PC-9 (cell line): ENCODE measurements at regions not wholly inside any gene's neighbourhood (a gene's known extent, or its start where the extent isn't known, plus 50 kb on each side); places are given as distances from the start of the nearest gene placed in this dataset.

ENCODE experiments used
- CTCF ChIP-seq: fragments of 200-600 bp; sonication (generic); conservative IDR thresholded peaks from 2 replicates; pipeline ENCODE4 v1.6.1; 2017; ENCODE audit warnings: mixed run types, antibody characterized with exemption, mild to moderate bottlenecking, moderate library complexity
- EZH2 ChIP-seq: fragments of 200-600 bp; sonication (generic); IDR thresholded peaks from 2 replicates; pipeline ENCODE4 v1.8.0; 2017; ENCODE audit warnings: antibody characterized with exemption, low read depth

- no peak for TF ChIP-seq CTCF
- no peak for TF ChIP-seq EZH2
Observed at GRCh38 chr20:12928358-12928754, 80.4 kb upstream of the SPTLC3 start.
